Stimulated activated CD8-positive, alpha-beta memory T cell treated with anti-CD3 and anti-CD28 coated beads, Interleukin-7, amount 100 ng/mL, for 48 hours (primary cell): ENCODE measurements at regions not wholly inside any gene's neighbourhood (a gene's known extent, or its start where the extent isn't known, plus 50 kb on each side); places are given as distances from the start of the nearest gene placed in this dataset.

ENCODE experiments used
- DNase-seq, 2 donors: peaks; one replicate each; pipeline ENCODE4 v3.0.0-alpha.2; 2020; ENCODE audit warnings: low read depth in 1 of 2; ENCODE audit errors: extremely low read depth in 1 of 2

GRCh38 chr3:113051787-113052186, 61.0 kb downstream of the GTPBP8 start:
- DNase-seq: no peak

DNA sequence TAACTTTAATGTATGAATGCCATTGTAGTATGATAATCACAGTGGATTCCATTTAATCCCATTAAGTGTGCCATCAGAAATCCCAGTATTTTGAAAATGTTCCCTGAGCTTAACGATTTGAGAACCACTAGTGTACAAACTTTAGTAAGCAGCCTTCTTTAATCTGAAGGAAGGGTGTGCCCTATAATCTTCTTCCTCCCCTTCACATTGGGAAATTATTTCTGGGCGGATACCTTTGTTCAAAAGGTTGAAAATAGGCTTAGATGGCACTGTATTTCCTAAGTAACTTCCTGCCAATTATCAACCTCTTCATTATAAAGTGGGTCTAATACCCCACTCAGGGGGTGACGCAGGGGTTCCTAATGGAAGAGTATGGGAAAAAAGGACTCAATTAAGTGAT, 62.4 kb downstream of the GTPBP8 start:
- no peak for DNase-seq

DNA sequence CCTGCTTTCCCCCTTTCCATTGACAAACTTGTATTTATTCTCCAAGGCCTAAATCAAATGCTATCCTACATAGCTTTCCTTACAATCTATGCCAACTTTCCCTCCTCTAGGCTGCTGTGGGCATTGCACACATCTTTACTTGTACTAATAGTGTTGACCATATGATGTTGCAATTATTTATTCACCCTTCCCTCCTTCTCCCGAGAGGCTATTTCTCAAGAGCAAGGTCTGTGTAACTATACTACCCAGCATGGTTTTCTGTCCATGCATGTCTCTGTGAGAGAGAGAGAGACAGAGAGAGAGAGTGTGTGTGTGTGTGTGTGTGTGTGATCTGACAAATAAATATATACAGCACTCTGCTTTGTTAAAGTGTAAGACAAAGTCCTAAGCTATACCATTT, 63.8 kb downstream of the GTPBP8 start:
- DNase-seq: no peak

DNA sequence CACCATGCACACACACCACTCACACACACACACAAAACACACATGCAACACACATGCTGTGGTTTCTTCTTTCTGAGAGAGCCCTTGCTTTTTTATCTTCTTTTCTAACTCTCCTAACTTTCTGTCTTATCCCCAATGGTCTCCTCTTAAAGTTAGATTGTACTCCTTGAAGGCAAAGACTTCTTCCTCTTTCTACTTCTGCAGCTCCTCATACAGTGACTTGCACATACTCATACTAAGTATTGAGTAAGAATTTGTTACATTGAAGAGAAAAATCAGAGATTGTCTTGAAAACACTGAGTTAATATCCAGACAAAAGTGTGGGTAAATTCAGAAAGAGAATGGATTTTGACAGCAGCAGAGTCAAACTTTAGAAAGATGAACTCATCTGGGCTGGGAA, 64.4 kb downstream of the GTPBP8 start:
- DNase-seq: no peak

DNA sequence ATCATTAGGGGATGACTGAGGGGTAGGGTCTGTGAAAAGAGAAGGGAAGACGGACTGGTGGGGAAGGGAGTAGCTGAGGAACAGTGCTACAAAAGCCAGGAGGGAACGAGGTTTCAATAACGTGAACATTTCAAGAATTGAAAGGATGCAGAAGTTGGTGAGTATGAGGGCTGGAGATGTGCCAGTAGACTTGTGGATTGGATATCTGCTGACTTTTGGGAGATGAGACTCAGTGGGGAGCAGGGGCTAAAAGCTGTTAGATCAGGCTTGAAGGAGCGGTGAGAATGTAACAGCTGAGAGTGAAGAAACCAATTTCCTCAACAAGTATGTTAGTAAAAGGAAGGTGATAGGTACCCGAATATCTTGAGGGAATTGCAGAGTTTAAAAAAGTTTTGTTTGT, 65.2 kb downstream of the GTPBP8 start:
- no peak for DNase-seq

GRCh38 chr3:113057117-113057516, 66.3 kb downstream of the GTPBP8 start:
- no peak for DNase-seq

GRCh38 chr3:113058188-113058587, 67.4 kb downstream of the GTPBP8 start:
- no peak for DNase-seq

DNA sequence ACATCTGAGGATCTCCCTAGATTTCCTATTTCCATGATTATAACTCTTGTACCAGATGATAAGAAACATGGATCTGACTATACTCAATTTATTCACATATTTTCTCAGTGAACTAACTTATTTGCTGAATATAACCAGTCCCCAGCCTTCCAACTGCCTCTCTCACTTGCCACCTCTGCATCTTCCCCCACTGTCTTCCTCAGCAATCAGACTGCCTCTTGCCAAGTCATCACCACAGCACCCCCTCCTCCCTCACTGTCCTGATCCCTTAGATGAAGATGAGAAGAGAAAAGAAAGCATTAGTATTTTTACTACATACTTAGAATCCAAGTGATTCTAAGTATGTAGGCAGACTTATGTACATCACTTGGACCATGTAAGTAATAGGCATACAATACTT, 71.9 kb downstream of the GTPBP8 start:
- no peak for DNase-seq

DNA sequence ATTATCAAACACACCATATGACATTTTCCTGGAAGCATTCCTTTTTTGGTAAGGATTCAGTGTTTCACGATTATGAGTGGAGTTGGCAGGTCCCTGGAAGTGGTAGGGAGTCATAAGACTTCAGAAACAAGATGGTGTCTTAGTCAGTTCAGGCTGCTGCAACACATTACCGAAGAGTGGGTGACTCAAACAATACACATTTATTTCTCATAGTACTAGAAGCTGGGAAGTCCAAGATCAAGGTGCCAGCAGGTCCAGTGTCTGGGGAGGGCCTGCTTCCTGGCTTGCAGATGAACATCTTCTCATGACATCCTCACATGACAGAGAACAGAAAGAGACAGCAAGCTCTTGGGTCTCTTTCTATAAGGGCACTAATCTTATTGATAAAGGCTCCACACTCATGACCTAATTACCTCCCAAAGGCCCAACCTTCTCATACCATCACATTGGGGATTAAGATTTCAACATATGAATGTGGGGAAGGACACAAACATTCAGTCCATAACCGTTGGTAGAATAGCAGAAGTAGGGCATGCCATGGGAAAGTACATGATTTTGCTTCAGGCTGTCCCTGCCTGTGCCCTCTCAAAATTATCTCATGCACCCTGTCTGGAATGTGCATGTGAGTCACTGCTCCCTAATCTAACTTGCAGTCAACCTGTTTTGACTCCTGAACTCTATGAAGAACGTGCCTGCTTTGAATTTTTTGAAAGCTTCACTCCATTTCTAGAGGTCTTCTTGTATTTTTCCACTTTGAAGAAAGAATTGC, 72.5 kb downstream of the GTPBP8 start:
- DNase-seq: no peak

- DNase-seq: no peak
Measured at GRCh38 chr3:113064183-113064582, 73.4 kb downstream of the GTPBP8 start.

DNA sequence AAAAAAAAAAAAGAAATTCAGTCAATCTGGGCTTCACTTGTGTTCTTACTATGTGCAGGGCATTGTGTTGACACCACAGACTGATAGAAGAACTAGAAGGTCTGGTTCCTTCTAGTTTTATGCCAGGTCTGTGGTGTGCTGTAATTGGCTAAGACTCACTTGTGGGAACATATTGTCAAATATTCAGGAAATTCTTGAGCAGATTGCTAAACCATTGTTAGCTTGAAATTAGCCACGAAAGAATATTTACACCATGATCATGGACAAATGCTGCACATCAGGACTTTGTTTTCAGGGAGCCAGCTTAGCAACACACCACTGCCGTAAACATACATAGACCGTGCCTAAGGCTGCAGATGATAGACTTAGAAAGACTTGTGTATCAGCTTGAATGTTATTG, 74.6 kb downstream of the GTPBP8 start:
- DNase-seq: no peak

GRCh38 chr3:113070072-113070640, 79.4 kb downstream of the GTPBP8 start:
- DNase-seq: no peak

DNA sequence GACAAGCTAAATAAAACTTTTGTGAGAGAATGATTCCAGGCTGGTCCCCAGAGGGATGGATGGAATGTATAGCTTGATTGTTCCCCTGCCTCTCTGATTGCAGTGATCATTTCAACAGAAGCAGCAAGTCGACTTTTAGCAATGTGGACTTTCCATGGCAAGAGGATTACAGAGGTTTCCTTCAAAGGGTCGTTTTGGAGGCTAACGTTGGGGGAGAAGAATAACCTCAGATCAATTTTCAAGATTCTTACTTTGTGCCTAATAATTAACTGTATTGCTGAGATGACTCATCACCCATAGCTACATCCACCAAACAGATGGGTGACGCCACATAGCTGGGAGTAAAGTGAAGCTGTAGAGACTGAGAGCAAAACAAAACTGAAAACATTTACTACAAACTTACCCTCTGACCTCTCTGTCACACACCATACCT, 79.9 kb downstream of the GTPBP8 start:
- no peak for DNase-seq

DNA sequence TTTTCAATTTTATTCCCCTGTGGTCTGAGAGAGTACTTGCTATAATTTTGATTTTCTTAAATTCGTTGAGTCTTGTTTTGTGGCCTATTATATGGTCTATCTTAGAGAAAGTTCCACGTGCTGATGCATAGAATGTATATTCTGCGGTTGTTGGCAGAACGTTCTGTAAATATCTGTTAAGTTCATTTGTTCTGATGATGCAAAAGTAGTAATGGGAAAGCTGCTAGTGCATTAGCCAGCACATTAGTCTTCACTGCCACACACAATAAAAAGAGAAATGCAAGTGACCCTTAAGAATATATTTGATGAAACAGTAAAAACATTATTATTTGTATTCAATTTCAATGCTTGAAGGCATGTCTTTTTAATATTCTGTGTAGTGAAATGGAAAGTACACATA, 84.8 kb downstream of the GTPBP8 start:
- DNase-seq: no peak

DNA sequence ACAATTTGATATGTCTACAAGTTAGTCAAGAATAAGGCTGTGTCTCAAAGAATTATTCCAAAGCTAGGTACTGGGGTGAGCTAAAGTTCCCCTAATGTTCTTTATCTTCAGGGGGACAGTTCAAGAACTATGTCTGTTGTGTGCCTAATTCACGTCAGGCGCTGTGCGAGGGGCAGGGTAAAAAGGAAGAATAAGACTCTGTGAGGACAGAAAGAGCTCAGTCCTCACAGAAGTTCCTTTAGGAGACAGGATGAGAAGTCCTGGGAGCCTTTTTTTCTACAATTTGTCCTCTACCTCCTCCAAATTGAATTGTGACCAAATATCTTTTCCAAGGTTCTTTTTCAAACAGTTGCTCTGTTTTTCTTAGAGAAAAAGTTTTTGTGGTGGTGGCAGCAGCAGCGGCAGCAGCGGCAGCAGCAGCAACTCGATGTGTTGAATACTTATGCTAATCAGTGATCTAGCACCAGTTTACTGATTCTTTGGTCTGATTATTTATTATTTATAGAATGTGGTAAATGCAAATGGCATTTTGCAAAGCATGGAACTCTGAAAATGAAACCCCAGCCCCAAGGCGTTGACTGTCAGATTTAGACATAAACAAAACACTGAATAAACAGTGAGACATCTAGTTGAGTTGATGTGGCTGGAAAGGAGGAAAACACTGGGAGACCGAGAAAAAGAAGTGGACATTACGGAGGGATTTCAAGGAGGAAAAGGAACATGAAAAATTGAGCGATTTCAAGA, 88.6 kb downstream of the GTPBP8 start:
- DNase-seq: no peak

DNA sequence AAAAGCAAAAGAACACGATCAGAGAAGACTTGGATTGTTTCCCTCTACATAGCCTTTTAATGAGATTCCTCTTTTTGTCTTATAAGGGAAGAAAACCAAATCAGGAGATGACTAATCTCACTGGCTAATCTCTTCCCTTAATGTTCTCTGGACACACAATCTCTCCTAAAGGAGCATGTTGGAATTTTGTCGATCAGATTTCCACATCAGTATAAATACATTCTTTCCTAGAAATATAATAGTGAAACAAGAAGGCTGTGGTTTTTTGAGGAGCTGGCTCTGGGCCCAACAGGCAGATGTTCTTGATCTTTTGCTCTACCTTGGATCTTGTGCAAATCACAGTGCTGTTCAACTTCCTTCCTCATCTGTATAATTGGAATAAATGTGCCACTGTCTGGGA, 94.0 kb downstream of the GTPBP8 start:
- DNase-seq: no peak

DNA sequence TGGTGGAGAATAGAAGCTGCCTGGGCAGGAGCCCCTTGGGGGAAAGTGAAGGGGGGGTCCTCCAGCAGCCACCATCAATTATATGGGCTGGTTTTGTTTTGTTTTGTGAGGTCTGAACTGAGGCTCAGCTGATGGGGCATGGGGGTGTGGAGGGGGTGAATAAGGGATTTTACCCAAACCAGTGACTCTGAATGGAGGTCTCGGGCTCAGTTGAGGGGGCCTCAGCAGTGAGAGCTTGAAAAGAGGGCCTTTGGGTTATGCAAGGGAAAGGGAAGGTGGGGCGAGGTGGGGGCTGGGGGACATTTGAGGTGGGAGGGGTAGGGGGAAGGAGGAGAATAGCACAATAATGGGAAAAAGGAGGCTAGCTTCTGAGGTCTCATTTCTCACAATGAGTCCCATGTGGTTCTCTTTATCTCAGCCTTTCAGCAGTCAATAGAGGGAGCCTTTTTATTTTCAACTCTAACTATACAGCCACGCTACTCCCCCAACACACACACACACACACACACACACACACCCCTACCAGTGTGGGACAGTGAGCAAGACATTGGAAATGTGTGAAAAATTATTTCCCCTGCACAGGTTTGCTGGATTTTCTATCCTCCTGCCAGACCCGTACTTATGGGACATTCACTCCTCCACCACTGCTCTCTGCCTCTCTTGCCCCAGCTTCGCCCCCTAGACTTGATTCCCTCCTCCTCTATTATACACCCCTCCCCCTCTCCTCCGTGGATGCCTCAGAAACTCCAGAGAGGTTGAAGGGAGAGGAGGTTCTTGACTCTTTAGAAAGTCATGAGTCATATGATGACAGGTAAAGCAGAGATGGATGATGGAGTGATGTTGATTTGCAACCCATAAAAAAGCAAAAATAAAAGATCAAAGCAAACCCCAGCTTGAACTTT, 96.0 kb downstream of the GTPBP8 start:
- no peak for DNase-seq

GRCh38 chr3:113088616-113089015, 97.8 kb downstream of the GTPBP8 start:
- no peak for DNase-seq

DNA sequence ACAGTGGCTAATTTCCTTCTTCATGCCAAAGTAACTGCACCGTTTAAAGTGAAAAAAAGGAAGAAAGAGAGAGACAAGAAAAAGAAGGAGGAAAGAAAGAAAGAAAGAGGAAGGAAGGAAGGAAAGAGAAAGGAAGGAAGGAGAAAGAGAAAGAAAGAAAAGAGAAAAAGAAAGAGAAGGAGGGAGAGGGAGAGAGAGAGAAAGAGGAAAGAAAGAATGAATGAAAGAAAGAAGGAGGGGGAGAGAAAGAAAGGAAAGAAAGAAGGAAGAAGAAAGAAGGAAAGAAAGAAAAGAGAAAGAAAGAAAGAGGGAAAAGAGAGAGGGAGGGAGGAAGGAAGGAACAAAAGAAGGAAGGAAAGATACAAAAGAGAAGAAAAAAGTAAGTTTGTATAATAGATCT, 100.6 kb downstream of the GTPBP8 start:
- no peak for DNase-seq

DNA sequence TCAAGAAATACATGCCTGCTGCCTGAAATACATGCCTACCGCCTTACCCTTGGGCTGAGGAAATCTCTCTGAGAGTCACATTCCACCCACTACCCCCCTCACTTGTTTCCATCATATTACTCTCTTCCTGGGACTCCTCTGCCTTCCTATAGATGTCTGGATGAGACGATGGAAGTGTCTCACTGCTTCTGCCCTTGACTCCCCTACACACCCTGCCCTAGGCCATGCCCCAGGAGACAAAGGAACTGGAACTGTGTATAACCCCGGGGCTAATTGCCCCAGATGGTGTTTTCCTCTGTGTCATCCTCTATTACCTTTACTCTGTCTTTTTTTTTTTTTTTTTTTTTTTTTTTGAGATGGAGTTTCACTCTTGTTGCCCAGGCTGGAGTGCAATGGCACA, 102.0 kb downstream of the GTPBP8 start:
- no peak for DNase-seq
